HepG2 (cell line): ENCODE measurements at regions not wholly inside any gene's neighbourhood (a gene's known extent, or its start where the extent isn't known, plus 50 kb on each side); places are given as distances from the start of the nearest gene placed in this dataset.

Source experiments
- ARNT ChIP-seq: fragments of 450-650 bp; IDR thresholded peaks from 2 replicates; pipeline ENCODE4 v1.6.1; 2017
- BHLHE40 ChIP-seq: IDR thresholded peaks from 2 replicates; pipeline ENCODE4 v1.6.1; 2011; ENCODE audit warnings: low read length, improper control_type of control experiment
- EP300 ChIP-seq, 3 experiments: sonication (generic) in 1 of 3; formaldehyde crosslinking in 1 of 3; IDR thresholded peaks; 2 replicates each; pipeline versions ENCODE4 v1.5.1 to v1.6.1; 2011 to 2020; ENCODE audit warnings: low read depth in 2 of 3, low read length in 2 of 3, borderline replicate concordance in 1 of 3, improper control_type of control experiment in 1 of 3, mild to moderate bottlenecking in 1 of 3, missing genetic modification reagents in 1 of 3, moderate library complexity in 1 of 3
- HIVEP1 ChIP-seq: sonication (generic); formaldehyde crosslinking; IDR thresholded peaks from 2 replicates; pipeline ENCODE4 v1.4.0; 2020; ENCODE audit warnings: mild to moderate bottlenecking, missing genetic modification reagents
- JARID2 ChIP-seq: sonication (generic); formaldehyde crosslinking; IDR thresholded peaks from 2 replicates; pipeline ENCODE4 v1.8.1; 2023; ENCODE audit warnings: missing genetic modification reagents, inconsistent platforms; ENCODE audit not compliant: insufficient replicate concordance
- KAT8 ChIP-seq: IDR thresholded peaks from 2 replicates; pipeline ENCODE4 v1.6.1; 2016; ENCODE audit warnings: missing genetic modification reagents, missing compliant biosample characterization
- MAZ ChIP-seq, 2 experiments: sonication (generic) in 1 of 2; formaldehyde crosslinking in 1 of 2; IDR thresholded peaks; 2 replicates each; pipeline versions ENCODE4 v1.5.0 to v1.6.1; 2012 to 2020; ENCODE audit warnings: low read depth in 2 of 2, mild to moderate bottlenecking in 2 of 2, borderline replicate concordance in 1 of 2, improper control_type of control experiment in 1 of 2, low read length in 1 of 2, missing genetic modification reagents in 1 of 2, moderate library complexity in 1 of 2
- ONECUT2 ChIP-seq: sonication (generic); formaldehyde crosslinking; IDR thresholded peaks from 2 replicates; pipeline ENCODE4 v1.4.0; 2020; ENCODE audit warnings: missing genetic modification reagents
- TBL1XR1 ChIP-seq: fragments of 150-350 bp; IDR thresholded peaks from 2 replicates; pipeline ENCODE4 v1.6.1; 2014; ENCODE audit warnings: borderline replicate concordance, low read length; ENCODE audit not compliant: partially characterized antibody
- ZNF274 ChIP-seq: sonication (generic); formaldehyde crosslinking; IDR thresholded peaks from 2 replicates; pipeline ENCODE4 v1.5.1; 2020; ENCODE audit warnings: mild to moderate bottlenecking, missing genetic modification reagents
- ZNF329 ChIP-seq: sonication (generic); formaldehyde crosslinking; IDR thresholded peaks from 2 replicates; pipeline ENCODE4 v1.9.0; 2021; ENCODE audit warnings: low read depth, mild to moderate bottlenecking, missing genetic modification reagents
- ZNF446 ChIP-seq: sonication (generic); formaldehyde crosslinking; IDR thresholded peaks from 2 replicates; pipeline ENCODE4 v1.5.0; 2020; ENCODE audit warnings: mild to moderate bottlenecking, missing genetic modification reagents
- ZNF451 ChIP-seq: sonication (generic); formaldehyde crosslinking; IDR thresholded peaks from 2 replicates; pipeline ENCODE4 v1.5.0; 2020; ENCODE audit warnings: mild to moderate bottlenecking, missing genetic modification reagents
- ZNF547 ChIP-seq: sonication (generic); formaldehyde crosslinking; IDR thresholded peaks from 2 replicates; pipeline ENCODE4 v1.5.1; 2020; ENCODE audit warnings: mild to moderate bottlenecking, missing genetic modification reagents
- ZNF549 ChIP-seq: sonication (generic); formaldehyde crosslinking; IDR thresholded peaks from 2 replicates; pipeline ENCODE4 v1.5.0; 2020; ENCODE audit warnings: missing genetic modification reagents
- ZNF567 ChIP-seq: sonication (generic); formaldehyde crosslinking; IDR thresholded peaks from 2 replicates; pipeline ENCODE4 v1.8.1; 2023; ENCODE audit warnings: mild to moderate bottlenecking, missing genetic modification reagents, borderline replicate concordance
- ZNF570 ChIP-seq: sonication (generic); formaldehyde crosslinking; IDR thresholded peaks from 2 replicates; pipeline ENCODE4 v1.4.0; 2020; ENCODE audit warnings: mild to moderate bottlenecking, missing genetic modification reagents, borderline replicate concordance
- ZNF616 ChIP-seq: sonication (generic); formaldehyde crosslinking; IDR thresholded peaks from 2 replicates; pipeline ENCODE4 v1.5.0; 2020; ENCODE audit warnings: low read depth, mild to moderate bottlenecking, missing genetic modification reagents
- TF ChIP-seq, protein P1 (sequence below): sonication (generic); formaldehyde crosslinking; IDR thresholded peaks from 2 replicates; pipeline ENCODE4 v1.9.0; 2021; ENCODE audit warnings: missing genetic modification reagents, borderline replicate concordance
- TF ChIP-seq, protein P2 (sequence below): sonication (generic); formaldehyde crosslinking; conservative IDR thresholded peaks from 2 replicates; pipeline ENCODE4 v1.8.0; 2022; ENCODE audit warnings: missing genetic modification reagents
- TF ChIP-seq, protein P3 (sequence below): sonication (generic); formaldehyde crosslinking; IDR thresholded peaks from 2 replicates; pipeline ENCODE4 v1.4.0; 2020; ENCODE audit warnings: mild to moderate bottlenecking, missing genetic modification reagents
- TF ChIP-seq, protein P4 (sequence below): sonication (generic); formaldehyde crosslinking; IDR thresholded peaks from 2 replicates; pipeline ENCODE4 v1.9.0; 2022; ENCODE audit warnings: low read depth, missing genetic modification reagents

DNA sequence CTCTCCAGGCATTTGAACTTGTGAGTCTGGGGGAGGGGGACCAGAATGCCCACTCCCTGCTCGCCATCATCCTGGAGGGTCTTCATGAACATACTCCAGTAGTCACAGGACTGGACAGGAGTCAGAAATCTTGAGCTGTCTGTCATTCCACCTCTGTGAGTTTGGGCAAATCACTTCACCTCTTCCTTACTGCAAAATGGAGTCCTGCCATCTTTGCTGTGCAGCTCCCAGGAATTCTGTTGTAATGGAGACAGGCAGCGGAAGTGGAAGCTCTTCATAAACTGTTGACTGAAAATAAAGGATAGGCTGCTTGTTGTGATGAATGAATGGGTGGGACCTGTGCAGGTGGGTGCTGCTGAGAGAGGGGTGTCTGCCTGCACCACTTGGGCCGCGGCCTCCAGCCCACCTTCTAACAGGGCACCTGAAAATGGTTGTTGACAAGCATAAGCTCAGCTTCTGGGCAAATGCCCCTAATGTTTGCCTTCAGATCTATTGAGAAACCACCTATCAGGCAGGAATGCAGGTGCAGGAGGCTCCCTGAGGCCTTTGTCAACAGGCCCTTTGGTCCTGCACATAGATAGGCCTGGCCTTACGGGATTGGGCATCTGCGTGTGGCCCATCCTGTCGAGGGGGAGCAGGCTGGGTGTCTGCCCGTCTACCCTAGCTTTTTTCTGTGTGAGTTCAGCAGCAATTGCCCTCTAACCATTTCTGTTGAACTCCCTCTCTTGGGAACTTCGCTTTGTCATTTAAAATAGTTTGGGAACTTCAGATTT lies 321.0 kb downstream of the RPS6KC1 start (continued):
- TF ChIP-seq, protein P1, sequence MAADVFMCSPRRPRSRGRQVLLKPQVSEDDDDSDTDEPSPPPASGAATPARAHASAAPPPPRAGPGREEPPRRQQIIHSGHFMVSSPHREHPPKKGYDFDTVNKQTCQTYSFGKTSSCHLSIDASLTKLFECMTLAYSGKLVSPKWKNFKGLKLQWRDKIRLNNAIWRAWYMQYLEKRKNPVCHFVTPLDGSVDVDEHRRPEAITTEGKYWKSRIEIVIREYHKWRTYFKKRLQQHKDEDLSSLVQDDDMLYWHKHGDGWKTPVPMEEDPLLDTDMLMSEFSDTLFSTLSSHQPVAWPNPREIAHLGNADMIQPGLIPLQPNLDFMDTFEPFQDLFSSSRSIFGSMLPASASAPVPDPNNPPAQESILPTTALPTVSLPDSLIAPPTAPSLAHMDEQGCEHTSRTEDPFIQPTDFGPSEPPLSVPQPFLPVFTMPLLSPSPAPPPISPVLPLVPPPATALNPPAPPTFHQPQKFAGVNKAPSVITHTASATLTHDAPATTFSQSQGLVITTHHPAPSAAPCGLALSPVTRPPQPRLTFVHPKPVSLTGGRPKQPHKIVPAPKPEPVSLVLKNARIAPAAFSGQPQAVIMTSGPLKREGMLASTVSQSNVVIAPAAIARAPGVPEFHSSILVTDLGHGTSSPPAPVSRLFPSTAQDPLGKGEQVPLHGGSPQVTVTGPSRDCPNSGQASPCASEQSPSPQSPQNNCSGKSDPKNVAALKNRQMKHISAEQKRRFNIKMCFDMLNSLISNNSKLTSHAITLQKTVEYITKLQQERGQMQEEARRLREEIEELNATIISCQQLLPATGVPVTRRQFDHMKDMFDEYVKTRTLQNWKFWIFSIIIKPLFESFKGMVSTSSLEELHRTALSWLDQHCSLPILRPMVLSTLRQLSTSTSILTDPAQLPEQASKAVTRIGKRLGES = 0 out of 2 replicates have a peak, but pooled peaks have one; percentile 43
- TF ChIP-seq, protein P2, sequence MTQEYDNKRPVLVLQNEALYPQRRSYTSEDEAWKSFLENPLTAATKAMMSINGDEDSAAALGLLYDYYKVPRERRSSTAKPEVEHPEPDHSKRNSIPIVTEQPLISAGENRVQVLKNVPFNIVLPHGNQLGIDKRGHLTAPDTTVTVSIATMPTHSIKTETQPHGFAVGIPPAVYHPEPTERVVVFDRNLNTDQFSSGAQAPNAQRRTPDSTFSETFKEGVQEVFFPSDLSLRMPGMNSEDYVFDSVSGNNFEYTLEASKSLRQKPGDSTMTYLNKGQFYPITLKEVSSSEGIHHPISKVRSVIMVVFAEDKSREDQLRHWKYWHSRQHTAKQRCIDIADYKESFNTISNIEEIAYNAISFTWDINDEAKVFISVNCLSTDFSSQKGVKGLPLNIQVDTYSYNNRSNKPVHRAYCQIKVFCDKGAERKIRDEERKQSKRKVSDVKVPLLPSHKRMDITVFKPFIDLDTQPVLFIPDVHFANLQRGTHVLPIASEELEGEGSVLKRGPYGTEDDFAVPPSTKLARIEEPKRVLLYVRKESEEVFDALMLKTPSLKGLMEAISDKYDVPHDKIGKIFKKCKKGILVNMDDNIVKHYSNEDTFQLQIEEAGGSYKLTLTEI = no peak
- peak; percentile 67 for TF ChIP-seq TBL1XR1
- no peak for TF ChIP-seq ZNF549 (CRISPR knock-in tag)
- TF ChIP-seq ZNF547 (CRISPR knock-in tag) = peak; percentile 71
- peak; percentile 85 for TF ChIP-seq KAT8 (CRISPR knock-in tag)
- no peak for TF ChIP-seq ARNT
- TF ChIP-seq BHLHE40 = peak; percentile 64; the same call in 1 of the 2 replicates
- TF ChIP-seq ZNF274 (CRISPR knock-in tag) = peak; percentile 79; the same call in 1 of the 2 replicates
- TF ChIP-seq ZNF570 (CRISPR knock-in tag) = no peak
- no peak for TF ChIP-seq ZNF451 (CRISPR knock-in tag)
- TF ChIP-seq MAZ (IDR thresholded peaks at IDR 0.05; ENCODE audit: borderline replicate concordance, low read depth, low read length) = no peak
- peak; percentile 76 for TF ChIP-seq MAZ (CRISPR knock-in tag; IDR thresholded peaks at IDR 0.05; ENCODE audit: low read depth)
- TF ChIP-seq ZNF446 = no peak
- TF ChIP-seq ZNF616 (CRISPR knock-in tag) = no peak; the same call in 1 of the 2 replicates
- TF ChIP-seq, protein P3, sequence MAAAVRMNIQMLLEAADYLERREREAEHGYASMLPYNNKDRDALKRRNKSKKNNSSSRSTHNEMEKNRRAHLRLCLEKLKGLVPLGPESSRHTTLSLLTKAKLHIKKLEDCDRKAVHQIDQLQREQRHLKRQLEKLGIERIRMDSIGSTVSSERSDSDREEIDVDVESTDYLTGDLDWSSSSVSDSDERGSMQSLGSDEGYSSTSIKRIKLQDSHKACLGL (CRISPR knock-in tag) = no peak; the same call in 1 of the 2 replicates
- peak; percentile 89 for TF ChIP-seq HIVEP1 (CRISPR knock-in tag)
- TF ChIP-seq, protein P4, sequence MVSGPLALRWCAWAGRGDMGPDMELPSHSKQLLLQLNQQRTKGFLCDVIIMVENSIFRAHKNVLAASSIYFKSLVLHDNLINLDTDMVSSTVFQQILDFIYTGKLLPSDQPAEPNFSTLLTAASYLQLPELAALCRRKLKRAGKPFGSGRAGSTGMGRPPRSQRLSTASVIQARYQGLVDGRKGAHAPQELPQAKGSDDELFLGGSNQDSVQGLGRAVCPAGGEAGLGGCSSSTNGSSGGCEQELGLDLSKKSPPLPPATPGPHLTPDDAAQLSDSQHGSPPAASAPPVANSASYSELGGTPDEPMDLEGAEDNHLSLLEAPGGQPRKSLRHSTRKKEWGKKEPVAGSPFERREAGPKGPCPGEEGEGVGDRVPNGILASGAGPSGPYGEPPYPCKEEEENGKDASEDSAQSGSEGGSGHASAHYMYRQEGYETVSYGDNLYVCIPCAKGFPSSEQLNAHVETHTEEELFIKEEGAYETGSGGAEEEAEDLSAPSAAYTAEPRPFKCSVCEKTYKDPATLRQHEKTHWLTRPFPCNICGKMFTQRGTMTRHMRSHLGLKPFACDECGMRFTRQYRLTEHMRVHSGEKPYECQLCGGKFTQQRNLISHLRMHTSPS (CRISPR knock-in tag) = peak; percentile 98
- TF ChIP-seq ZNF567 (CRISPR knock-in tag) = 0 out of 2 replicates have a peak, but pooled peaks have one; percentile 64
- TF ChIP-seq JARID2 (CRISPR knock-in tag) = no peak
- peak; percentile 96 to 100 for TF ChIP-seq EP300 (IDR thresholded peaks at IDR 0.05; ENCODE audit: low read depth in 2 of 2, low read length in 2 of 2)
- TF ChIP-seq EP300 (CRISPR knock-in tag; IDR thresholded peaks at IDR 0.05; ENCODE audit: borderline replicate concordance) = peak; percentile 99
- TF ChIP-seq ONECUT2 (CRISPR knock-in tag) = peak; percentile 69; the same call in 1 of the 2 replicates
- peak; percentile 91 for TF ChIP-seq ZNF329 (CRISPR knock-in tag)
